AG04449 (cell line): ENCODE measurements at regions not wholly inside any gene's neighbourhood (a gene's known extent, or its start where the extent isn't known, plus 50 kb on each side); places are given as distances from the start of the nearest gene placed in this dataset.
A peak's percentile ranks its signal among the peaks of the same experiment; 100 is the strongest.

Experiments used
- CTCF ChIA-PET: fragments of 350-600 bp; formaldehyde crosslinking; extraction: SDS; loops from one replicate; lab custom pipeline; 2021; ENCODE audit warnings: antibody characterized with exemption; lab: Yijun Ruan, JAX
- POLR2A ChIA-PET: fragments of 400-600, 350-600 bp; formaldehyde crosslinking; extraction: SDS; loops from one replicate; lab custom pipeline; 2020; ENCODE audit warnings: antibody characterized with exemption, inconsistent platforms; lab: Yijun Ruan, JAX
- DNase-seq: peaks from one replicate; pipeline ENCODE4 v3.0.0-alpha.2; 2010; ENCODE audit warnings: low read depth, low spot score
- H3K4me3 ChIP-seq: 2 replicates; pipeline ENCODE4 v1.5.1; 2011; ENCODE audit warnings: low read depth, mild to moderate bottlenecking, control low read depth, low read length
- CTCF ChIP-seq: IDR thresholded peaks from one replicate; pipeline ENCODE4 v1.5.1; 2011; ENCODE audit warnings: mild to moderate bottlenecking, moderate library complexity, low read length, control low read depth, inconsistent platforms; ENCODE audit not compliant: insufficient read depth; ENCODE audit errors: missing control alignments

GRCh38 chr2:151114874-151115273 lies 146.8 kb downstream of the RBM43 start:
- no peak for DNase-seq
- no peak for TF ChIP-seq CTCF
- no peak overlapping the region for H3K4me3 ChIP-seq
- ChIA-PET POLR2A (no interaction called here), CTCF (interaction anchor here (0.8 kb wide), 1 partner anchor 124 kb away, joined by 3 read pairs; no protein-coding TSS in a partner anchor)

- H3K4me3 ChIP-seq = no peak overlapping the region
- no peak for TF ChIP-seq CTCF
- ChIA-PET CTCF (interaction anchor here (0.8 kb wide), 1 partner anchor 27 kb away, joined by 3 read pairs; no protein-coding TSS in a partner anchor), POLR2A (no interaction called here)
- DNase-seq = no peak
Observed at GRCh38 chr2:151113318-151113717, 148.3 kb downstream of the RBM43 start.

DNA sequence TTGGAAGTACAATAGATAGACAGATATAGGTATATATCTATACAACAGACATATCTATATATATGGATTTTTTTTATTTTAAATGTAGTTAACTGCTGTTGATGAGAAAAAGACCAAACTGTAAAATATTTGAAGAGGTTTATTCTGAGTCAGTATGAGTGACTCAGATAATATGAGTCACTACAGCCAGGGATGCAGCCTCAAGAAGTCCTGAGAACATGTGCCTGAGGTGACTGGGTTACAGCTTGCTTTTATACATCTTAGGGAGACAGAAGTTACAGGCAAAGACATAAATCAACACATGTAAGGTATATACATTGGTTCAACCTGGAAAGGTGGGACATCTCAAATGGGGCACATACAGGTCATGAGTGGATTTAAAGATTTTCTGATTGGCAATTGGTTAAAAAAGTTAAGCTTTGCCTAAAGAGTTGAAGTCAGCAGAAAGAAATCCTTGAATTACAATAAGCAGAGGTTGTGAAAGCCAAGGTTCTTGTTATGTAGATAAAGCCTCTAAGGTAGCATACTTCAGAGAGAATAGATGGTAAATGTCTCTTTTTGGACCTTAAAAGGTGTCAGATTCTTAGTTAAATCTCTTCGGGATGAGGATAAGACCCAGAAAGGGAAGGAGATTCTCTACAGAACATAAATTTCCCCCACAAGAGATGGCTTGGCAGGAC lies 149.9 kb downstream of the RBM43 start:
- peak; percentile 26 for DNase-seq
- TF ChIP-seq CTCF = no peak
- ChIA-PET POLR2A (interaction anchor here (0.9 kb wide), 1 partner anchor 127 kb away, joined by 3 read pairs; no protein-coding TSS in a partner anchor), CTCF (interaction anchor here (0.8 to 1.2 kb wide), 2 partner anchors 40 to 41 kb away, joined by 3 to 5 read pairs; no protein-coding TSS in a partner anchor)
- no peak overlapping the region for H3K4me3 ChIP-seq

DNA sequence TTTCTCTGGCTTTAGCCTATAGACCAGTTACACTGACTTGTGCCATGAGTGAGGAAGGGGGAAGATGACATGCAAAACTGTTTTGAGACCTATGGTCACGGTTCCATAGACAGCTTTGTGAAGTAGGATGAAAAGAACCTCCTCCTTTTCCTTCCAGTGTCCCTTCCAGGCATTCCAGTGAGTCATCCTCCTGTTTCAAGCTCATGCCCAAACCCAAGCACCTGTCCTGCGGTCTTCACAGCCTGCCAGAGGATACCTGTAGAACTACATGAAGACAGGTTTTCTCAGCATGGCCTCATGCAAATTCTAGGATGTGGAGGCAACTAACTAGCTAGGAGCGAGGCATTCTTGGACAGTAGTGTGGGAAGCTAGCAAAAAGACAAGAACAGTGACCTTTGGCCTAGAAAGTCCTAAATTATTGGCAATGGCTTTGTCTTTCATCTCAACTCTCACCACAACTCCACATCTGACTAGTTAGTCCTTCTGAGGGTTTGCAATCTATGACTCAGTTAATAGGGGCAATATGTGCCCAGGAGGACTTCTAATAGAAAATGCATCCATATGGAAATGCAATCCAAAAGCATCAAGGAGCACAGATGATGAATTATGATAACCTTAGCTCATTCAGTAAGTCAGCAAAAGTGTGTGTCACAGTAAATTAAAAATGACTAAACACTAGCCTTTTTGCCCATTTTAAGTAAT lies 154.7 kb downstream of the RBM43 start:
- H3K4me3 ChIP-seq = no peak overlapping the region
- POLR2A ChIA-PET = interaction anchor here (0.6 kb wide), 1 partner anchor 702 kb away, joined by 3 read pairs; no protein-coding TSS in a partner anchor
- TF ChIP-seq CTCF = no peak
- no peak for DNase-seq
- CTCF ChIA-PET = interaction anchor here (0.7 to 2.0 kb wide), 2 partner anchors 10 to 22 kb away, joined by 3 to 6 read pairs; no protein-coding TSS in a partner anchor

DNA sequence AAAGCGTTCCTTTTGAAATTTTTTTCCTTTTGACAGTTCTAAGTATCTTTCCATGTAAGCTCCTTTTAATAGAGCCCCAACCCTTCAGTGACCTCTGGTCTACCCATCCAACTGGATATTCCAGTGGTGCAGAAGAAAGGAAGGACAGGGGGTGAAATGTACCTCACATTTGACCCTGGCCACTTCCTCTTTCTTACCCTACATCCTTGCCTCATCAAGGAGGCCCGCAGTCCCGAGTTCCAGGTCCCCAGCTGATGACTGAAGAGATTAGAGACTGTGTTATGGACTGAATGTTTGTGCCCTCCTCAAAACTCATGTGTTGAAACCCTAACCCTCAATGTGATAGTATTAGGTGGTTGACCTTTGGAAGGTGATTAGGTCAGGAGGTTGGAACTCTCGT lies 158.1 kb downstream of the RBM43 start:
- H3K4me3 ChIP-seq = no peak overlapping the region
- DNase-seq = no peak
- TF ChIP-seq CTCF = no peak
- ChIA-PET CTCF (no interaction called here), POLR2A (no interaction called here)

DNA sequence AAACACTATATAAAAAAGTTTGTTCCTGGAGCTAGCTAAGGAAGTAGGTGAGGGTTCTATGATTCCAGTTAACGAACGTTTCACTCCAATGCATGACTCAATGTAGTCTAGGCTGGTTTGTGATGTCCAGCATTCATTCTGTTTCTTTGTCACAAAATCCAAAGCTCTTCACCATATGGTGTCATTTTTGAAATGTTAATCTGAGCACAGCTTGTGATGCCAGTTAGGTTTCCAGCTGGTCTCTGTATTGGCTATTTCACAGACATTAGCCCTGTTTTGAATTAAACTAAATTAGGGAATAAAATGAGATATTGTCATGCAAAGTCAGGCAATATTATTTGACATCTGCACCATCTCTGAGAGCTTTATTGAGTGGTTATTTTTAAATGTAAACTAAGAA lies 159.4 kb downstream of the RBM43 start:
- no peak for TF ChIP-seq CTCF
- no peak overlapping the region for H3K4me3 ChIP-seq
- ChIA-PET POLR2A (no interaction called here), CTCF (no interaction called here)
- no peak for DNase-seq
